ENCODE measurements at regions not wholly inside any gene's neighbourhood (a gene's known extent, or its start where the extent isn't known, plus 50 kb on each side); places are given as distances from the start of the nearest gene placed in this dataset.

DNA sequence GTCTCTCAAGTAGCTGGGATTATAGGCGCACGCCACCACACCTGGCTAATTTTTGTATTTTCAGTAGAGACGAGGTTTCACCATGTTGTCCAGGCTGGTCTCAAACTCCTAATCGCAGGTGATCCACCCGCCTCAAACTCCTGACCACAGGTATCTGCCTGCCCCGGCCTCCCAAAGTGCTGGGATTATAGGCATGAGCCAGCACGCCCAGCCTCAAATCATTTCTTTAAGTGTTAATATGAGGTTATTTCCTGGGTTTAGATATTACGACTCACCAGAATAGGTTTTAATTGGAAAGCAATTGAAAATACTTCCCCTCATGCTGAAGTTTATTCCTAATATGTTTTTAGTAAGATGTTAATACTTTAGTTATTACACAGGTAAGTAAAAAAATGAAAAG, 144.5 kb downstream of the NUFIP1 start:
- H3K4me2 ChIP-seq (ENCODE audit: insufficient read depth, low read length), result no peak overlapping the region
- TF ChIP-seq MAFG (tag; conservative IDR thresholded peaks at IDR 0.05) (no peak), ZKSCAN1 (IDR thresholded peaks at IDR 0.05; ENCODE audit: low read depth, low read length) (no peak), ZNF12 (CRISPR knock-in tag; IDR thresholded peaks at IDR 0.05) (no peak), E2F5 (CRISPR knock-in tag; IDR thresholded peaks at IDR 0.05) (no peak), GTF2F1 (IDR thresholded peaks at IDR 0.05; ENCODE audit: low read depth, low read length) (no peak), RAD21 (CRISPR knock-in tag; conservative IDR thresholded peaks at IDR 0.05 in 1 of 2, IDR thresholded peaks at IDR 0.05 in 1 of 2) (no peak), DDX20 (tag; IDR thresholded peaks at IDR 0.05; ENCODE audit: low read depth) (no peak), ZNF444 (CRISPR knock-in tag; IDR thresholded peaks at IDR 0.05) (no peak), NFIC (IDR thresholded peaks at IDR 0.05) (no peak), NONO (IDR thresholded peaks at IDR 0.05; ENCODE audit: low read depth in 2 of 2, low read length in 1 of 2) (no peak), ETS1 (conservative IDR thresholded peaks at IDR 0.05; ENCODE audit: control insufficient read depth, low read depth, low read length) (no peak)
- TF ChIP-seq, protein P1, sequence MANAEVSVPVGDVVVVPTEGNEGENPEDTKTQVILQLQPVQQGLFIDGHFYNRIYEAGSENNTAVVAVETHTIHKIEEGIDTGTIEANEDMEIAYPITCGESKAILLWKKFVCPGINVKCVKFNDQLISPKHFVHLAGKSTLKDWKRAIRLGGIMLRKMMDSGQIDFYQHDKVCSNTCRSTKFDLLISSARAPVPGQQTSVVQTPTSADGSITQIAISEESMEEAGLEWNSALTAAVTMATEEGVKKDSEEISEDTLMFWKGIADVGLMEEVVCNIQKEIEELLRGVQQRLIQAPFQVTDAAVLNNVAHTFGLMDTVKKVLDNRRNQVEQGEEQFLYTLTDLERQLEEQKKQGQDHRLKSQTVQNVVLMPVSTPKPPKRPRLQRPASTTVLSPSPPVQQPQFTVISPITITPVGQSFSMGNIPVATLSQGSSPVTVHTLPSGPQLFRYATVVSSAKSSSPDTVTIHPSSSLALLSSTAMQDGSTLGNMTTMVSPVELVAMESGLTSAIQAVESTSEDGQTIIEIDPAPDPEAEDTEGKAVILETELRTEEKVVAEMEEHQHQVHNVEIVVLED (CRISPR knock-in tag; IDR thresholded peaks at IDR 0.05), result no peak
- TF ChIP-seq, protein P2, sequence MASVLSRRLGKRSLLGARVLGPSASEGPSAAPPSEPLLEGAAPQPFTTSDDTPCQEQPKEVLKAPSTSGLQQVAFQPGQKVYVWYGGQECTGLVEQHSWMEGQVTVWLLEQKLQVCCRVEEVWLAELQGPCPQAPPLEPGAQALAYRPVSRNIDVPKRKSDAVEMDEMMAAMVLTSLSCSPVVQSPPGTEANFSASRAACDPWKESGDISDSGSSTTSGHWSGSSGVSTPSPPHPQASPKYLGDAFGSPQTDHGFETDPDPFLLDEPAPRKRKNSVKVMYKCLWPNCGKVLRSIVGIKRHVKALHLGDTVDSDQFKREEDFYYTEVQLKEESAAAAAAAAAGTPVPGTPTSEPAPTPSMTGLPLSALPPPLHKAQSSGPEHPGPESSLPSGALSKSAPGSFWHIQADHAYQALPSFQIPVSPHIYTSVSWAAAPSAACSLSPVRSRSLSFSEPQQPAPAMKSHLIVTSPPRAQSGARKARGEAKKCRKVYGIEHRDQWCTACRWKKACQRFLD (CRISPR knock-in tag; IDR thresholded peaks at IDR 0.05), result no peak
- TF ChIP-seq, protein P3, sequence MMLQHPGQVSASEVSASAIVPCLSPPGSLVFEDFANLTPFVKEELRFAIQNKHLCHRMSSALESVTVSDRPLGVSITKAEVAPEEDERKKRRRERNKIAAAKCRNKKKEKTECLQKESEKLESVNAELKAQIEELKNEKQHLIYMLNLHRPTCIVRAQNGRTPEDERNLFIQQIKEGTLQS (IDR thresholded peaks at IDR 0.05), result no peak
- TF ChIP-seq, protein P3 (CRISPR knock-in tag; conservative IDR thresholded peaks at IDR 0.05), result no peak

More for the DNA sequence above, 144.5 kb downstream of the NUFIP1 start:
- Histone ChIP-seq H3K4me1 (replicated peaks in 1 of 2; ENCODE audit: control insufficient read depth in 2 of 2, insufficient read depth in 2 of 2, low read length in 2 of 2) (no peaks in the 10 kb centered on the region), H3K9ac (ENCODE audit: insufficient read depth in 1 of 2, low read depth in 2 of 2, low read length in 2 of 2) (no peak overlapping the region), H4K20me1 (replicated peaks; ENCODE audit: control insufficient read depth, insufficient read depth, low read length) (no peaks in the 10 kb centered on the region), H3K36me3 (ENCODE audit: control insufficient read depth, insufficient read depth, low read length) (no peaks in the 10 kb centered on the region), H2AFZ (ENCODE audit: low read depth, low read length) (no peak overlapping the region), H3K9me3 (replicated peaks; ENCODE audit: control insufficient read depth, insufficient read depth, low read depth, low read length) (no peaks in the 10 kb centered on the region), H3K9me1 (ENCODE audit: control insufficient read depth, insufficient read depth, low read length) (no peaks in the 10 kb centered on the region), H3K27ac (ENCODE audit: extremely low read depth, low read depth, low read length) (no peak overlapping the region), H3K27me3 (ENCODE audit: control insufficient read depth in 2 of 2, insufficient read depth in 2 of 2, low read length in 2 of 2) (peaks cover 0 to 6% of the 10 kb centered on the region in 2 experiments; a peak in 2 of 5 replicates), H3K4me3 (no peak overlapping the region), H3K79me2 (ENCODE audit: control insufficient read depth, insufficient read depth, low read length) (no peaks in the 10 kb centered on the region)
- ATAC-seq (no peak), FAIRE-seq (no peak), DNase-seq (ENCODE audit: extremely low read depth in 1 of 4, low spot score in 3 of 4) (no peak)
- ChIA-PET POLR2A (no interaction called here), CTCF (ENCODE audit: low intra/inter-chr PET ratio) (no interaction called here)
- in situ Hi-C loops (cut with MboI), result no loop called here
- no TSS peak for BruUV-seq (replicated peaks)
- WGBS (ENCODE audit: insufficient coverage, low coverage, missing lambda C conversion rate), result 0% methylated on average over 4 of the region's 8 CpGs
- intact Hi-C loops (cut with micrococcal nuclease), result no loop called here
